Common myeloid progenitor, CD34-positive (primary cell): ENCODE measurements at regions not wholly inside any gene's neighbourhood (a gene's known extent, or its start where the extent isn't known, plus 50 kb on each side); places are given as distances from the start of the nearest gene placed in this dataset.

Experiments used
- CTCF ChIA-PET: fragments of 350-600 bp; sonication (Branson Sonifier 250); formaldehyde crosslinking; loops from one replicate; lab custom pipeline; 2021; ENCODE audit warnings: antibody characterized with exemption; lab: Charles Lee
- POLR2A ChIA-PET: fragments of 350-600 bp; sonication (Branson Sonifier 250); formaldehyde crosslinking; loops from one replicate; lab custom pipeline; 2021; ENCODE audit warnings: antibody characterized with exemption; lab: Charles Lee
- DNase-seq, 3 donors: peaks; one replicate each; pipeline versions ENCODE4 v3.0.0 to v3.0.0-alpha.2; 2013
- H3K27ac ChIP-seq, 2 experiments: 1 replicate in 1 of 2; 2 replicates in 1 of 2; pipeline ENCODE4 v1.7.0; 2013; ENCODE audit warnings: inconsistent platforms in 2 of 2, low read length in 2 of 2, mild to moderate bottlenecking in 2 of 2, low read depth in 1 of 2, moderate library complexity in 1 of 2; ENCODE audit not compliant: severe bottlenecking in 2 of 2, insufficient read depth in 1 of 2, poor library complexity in 1 of 2
- H3K27me3 ChIP-seq, 5 experiments: replicated peaks in 2 of 5; 1 replicate in 3 of 5; 2 replicates in 2 of 5; pipeline versions ENCODE4 v1.6.1 to v1.7.0; 2013; ENCODE audit warnings: low read length in 4 of 5, mild to moderate bottlenecking in 2 of 5, moderate library complexity in 2 of 5, inconsistent platforms in 1 of 5; ENCODE audit not compliant: insufficient read depth in 5 of 5, control insufficient read depth in 4 of 5
- H3K36me3 ChIP-seq, 4 experiments: 1 replicate in 2 of 4; 2 replicates in 2 of 4; pipeline versions ENCODE4 v1.6.1 to v1.7.0; 2013; ENCODE audit warnings: low read length in 3 of 4, control low read depth in 1 of 4, mild to moderate bottlenecking in 1 of 4; ENCODE audit not compliant: control insufficient read depth in 4 of 4, insufficient read depth in 4 of 4
- H3K4me1 ChIP-seq, 4 experiments: 1 replicate in 3 of 4; 2 replicates in 1 of 4; pipeline versions ENCODE4 v1.6.1 to v1.7.1; 2013; ENCODE audit warnings: low read length in 3 of 4, mild to moderate bottlenecking in 3 of 4, control low read depth in 1 of 4, inconsistent platforms in 1 of 4, moderate library complexity in 1 of 4; ENCODE audit not compliant: control insufficient read depth in 4 of 4, insufficient read depth in 4 of 4; ENCODE audit errors: control extremely low read depth in 1 of 4
- H3K4me3 ChIP-seq, 7 experiments: 1 replicate in 4 of 7; 2 replicates in 3 of 7; pipeline versions ENCODE4 v1.5.1 to v1.7.0; 2013; ENCODE audit warnings: mild to moderate bottlenecking in 7 of 7, low read length in 6 of 7, moderate library complexity in 6 of 7, inconsistent platforms in 2 of 7, low read depth in 2 of 7, control low read depth in 1 of 7; ENCODE audit not compliant: insufficient read depth in 4 of 7, control insufficient read depth in 1 of 7; ENCODE audit errors: extremely low read depth in 1 of 7
- H3K9me3 ChIP-seq, 5 experiments: 1 replicate in 4 of 5; 2 replicates in 1 of 5; pipeline versions ENCODE4 v1.6.1 to v1.7.1; 2013; ENCODE audit warnings: low read length in 4 of 5, mild to moderate bottlenecking in 2 of 5, inconsistent platforms in 1 of 5, low read depth in 1 of 5, moderate library complexity in 1 of 5; ENCODE audit not compliant: control insufficient read depth in 4 of 5, insufficient read depth in 2 of 5; ENCODE audit errors: control extremely low read depth in 1 of 5
- WGBS: methylation state at CpG from one replicate; pipeline ENCODE4 v1.1.5; 2013; ENCODE audit not compliant: insufficient coverage; 5-methylcytosine and 5-hydroxymethylcytosine counted together

DNA sequence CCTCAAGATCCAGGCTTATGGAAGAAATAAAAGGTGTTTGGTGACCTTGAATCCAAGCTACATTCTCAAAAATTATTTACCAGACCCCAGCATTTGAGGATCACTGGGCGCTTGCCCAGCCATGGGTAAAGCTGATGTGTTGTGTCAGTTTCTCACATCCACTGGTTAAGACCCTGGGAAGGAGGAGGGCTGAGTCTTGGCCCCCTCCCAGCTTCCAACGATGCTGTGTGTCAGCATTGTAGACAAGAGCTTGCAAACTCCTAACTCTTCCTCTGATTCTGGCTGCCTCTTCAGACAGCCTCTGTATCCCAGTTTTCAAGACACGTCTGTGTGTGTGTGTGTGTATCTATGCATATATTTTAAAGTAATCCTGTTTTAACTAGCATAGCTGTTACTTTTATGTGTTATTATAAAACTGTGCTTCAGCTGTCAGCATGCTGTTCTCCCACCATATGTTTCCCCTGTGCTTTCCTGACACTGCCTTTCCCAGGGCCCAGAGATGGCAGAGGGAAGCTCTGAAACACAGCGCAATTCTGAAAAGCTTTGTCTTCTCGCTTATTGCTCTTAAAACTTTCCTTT, 157.3 kb upstream of the LRRN1 start:
- H3K4me1 ChIP-seq, result no peaks in the 10 kb centered on the region
- CTCF ChIA-PET, result no interaction called here
- H3K4me3 ChIP-seq, result no peak overlapping the region
- no peak overlapping the region for H3K27ac ChIP-seq
- 100% methylated on average over 3 of the region's 5 CpGs for WGBS
- no peaks in the 10 kb centered on the region for H3K27me3 ChIP-seq
- DNase-seq, result no peak
- no peaks in the 10 kb centered on the region for H3K9me3 ChIP-seq
- POLR2A ChIA-PET, result no interaction called here
- H3K36me3 ChIP-seq, result no peaks in the 10 kb centered on the region

DNA sequence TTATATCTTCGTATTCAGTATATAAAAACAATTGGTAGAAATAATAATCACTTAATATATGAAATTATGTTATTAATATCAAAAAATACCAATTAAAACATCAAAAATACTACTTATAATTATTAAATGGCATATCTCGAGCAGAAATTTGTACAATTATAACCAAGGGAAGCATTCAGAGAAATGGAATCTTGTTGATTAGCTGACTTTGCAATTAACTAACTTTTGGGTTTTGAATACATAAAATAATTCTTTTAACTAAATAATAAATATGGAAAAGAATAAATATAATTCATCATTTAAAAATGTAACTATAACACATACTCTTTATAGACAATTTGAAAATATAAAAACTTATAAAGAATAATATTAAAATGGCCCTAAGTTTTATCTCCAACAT, 160.2 kb upstream of the LRRN1 start:
- no peaks in the 10 kb centered on the region for H3K27me3 ChIP-seq
- H3K4me1 ChIP-seq, result no peaks in the 10 kb centered on the region
- ChIA-PET POLR2A (no interaction called here), CTCF (no interaction called here)
- WGBS, result no CpG with 5 or more reads among the region's 2 CpGs
- no peaks in the 10 kb centered on the region for H3K36me3 ChIP-seq
- no peak for DNase-seq
- H3K9me3 ChIP-seq, result no peaks in the 10 kb centered on the region
- H3K27ac ChIP-seq, result no peak overlapping the region
- no peak overlapping the region for H3K4me3 ChIP-seq

DNA sequence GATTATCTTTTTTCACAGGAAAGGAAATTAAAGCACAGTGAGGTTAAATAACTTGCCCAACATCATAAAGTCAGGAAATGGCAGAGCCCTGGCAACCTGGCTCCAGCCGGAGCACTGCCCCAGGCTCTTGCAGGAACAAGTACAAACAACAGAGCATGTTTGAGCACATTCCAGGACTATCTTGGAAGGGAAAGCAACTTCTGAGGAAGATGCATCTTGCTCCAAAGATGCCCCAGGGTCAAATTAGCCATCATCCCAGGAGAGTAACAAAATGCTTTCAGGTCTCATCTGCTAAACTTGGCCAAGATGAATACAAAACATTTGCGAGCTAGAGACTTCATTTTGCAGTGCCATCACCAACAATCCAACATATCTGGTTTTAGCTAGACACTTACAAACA, 162.4 kb upstream of the LRRN1 start:
- Histone ChIP-seq H3K9me3 (no peaks in the 10 kb centered on the region), H3K4me3 (no peak overlapping the region), H3K27me3 (no peaks in the 10 kb centered on the region), H3K36me3 (no peaks in the 10 kb centered on the region), H3K4me1 (peaks cover 0 to 15% (median 6%) of the 10 kb centered on the region in 4 experiments), H3K27ac (no peak overlapping the region)
- ChIA-PET POLR2A (no interaction called here), CTCF (no interaction called here)
- WGBS, result 100% methylated on average over 2 of the region's 2 CpGs
- no peak for DNase-seq

DNA sequence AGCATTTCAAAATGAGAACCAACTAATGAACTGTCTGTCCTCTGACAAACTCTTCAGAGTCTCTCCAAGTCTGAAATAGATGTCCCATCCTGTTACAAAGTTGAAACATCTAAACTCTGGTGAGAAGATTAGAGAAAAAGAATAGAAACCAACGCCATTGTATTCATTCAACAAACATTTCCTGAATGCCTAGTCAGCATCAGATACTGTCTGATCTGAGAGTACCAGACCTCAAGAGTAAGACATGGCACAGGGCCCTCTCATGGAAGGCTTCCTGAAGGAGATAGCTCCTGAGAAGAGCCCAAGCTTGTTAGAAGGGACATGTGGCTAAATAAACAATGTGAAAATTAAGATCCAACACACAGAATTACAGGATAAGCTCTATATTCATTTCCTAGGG, 164.1 kb upstream of the LRRN1 start:
- ChIA-PET POLR2A (no interaction called here), CTCF (no interaction called here)

DNA sequence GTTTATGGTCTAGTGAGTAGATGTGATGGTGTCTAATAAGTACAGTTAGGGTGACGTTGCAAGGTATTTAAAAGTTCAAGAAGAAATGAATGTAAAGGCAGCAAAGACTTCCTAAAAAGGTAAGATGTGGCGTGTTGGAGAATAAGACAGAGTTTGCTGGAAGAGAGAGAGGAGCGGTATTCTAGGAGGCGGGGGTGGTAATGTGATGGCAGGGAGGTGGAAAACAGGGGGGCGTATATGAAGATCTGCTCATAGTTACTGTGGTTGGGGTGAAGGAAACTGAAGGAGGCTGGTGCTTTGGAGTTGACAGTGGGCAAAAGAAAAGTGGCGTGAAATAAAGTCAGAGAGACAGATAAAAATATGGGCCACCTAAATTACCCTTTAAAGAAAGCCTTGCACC, 164.9 kb upstream of the LRRN1 start:
- Histone ChIP-seq H3K36me3 (no peaks in the 10 kb centered on the region), H3K9me3 (no peaks in the 10 kb centered on the region), H3K27me3 (no peaks in the 10 kb centered on the region), H3K4me3 (no peak overlapping the region), H3K27ac (no peak overlapping the region), H3K4me1 (peaks cover 0 to 21% (median 6%) of the 10 kb centered on the region in 4 experiments)
- POLR2A ChIA-PET, result no interaction called here
- no peak for DNase-seq
- CTCF ChIA-PET, result no interaction called here
- 100% methylated on average over 6 of the region's 6 CpGs for WGBS

More for the DNA sequence above, 164.1 kb upstream of the LRRN1 start:
- H3K4me3 ChIP-seq, result no peak overlapping the region
- DNase-seq, result no peak
- no peaks in the 10 kb centered on the region for H3K27me3 ChIP-seq
- no peaks in the 10 kb centered on the region for H3K9me3 ChIP-seq
- no peaks in the 10 kb centered on the region for H3K36me3 ChIP-seq
- no peak overlapping the region for H3K27ac ChIP-seq
- WGBS, result no CpG with 5 or more reads among the region's 1 CpG
- H3K4me1 ChIP-seq, result peaks cover 0 to 20% (median 6%) of the 10 kb centered on the region in 4 experiments

DNA sequence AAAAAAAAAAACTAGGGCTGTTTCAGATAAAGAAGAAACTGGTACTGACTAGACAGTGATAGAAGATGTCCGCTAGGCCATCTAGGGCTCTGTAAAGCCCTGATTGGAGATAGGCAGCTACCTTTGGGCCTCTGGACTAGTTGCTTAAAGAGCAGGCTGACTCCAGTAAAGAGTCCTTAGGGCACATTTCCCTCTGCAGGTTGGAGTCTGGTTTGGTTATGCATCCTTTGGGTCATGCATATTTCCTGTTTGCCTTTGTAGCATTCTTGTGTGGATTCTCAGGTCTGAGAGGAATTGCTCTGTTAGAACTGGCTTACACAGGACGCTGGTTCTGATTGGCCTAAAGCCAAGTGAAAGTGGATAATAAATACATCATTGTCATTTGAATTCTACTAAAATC, 165.5 kb upstream of the LRRN1 start:
- 100% methylated on average over 1 of the region's 2 CpGs for WGBS
- POLR2A ChIA-PET, result no interaction called here
- Histone ChIP-seq H3K4me1 (peaks cover 0 to 21% (median 6%) of the 10 kb centered on the region in 4 experiments), H3K36me3 (no peaks in the 10 kb centered on the region), H3K27ac (no peak overlapping the region), H3K4me3 (no peak overlapping the region), H3K9me3 (no peaks in the 10 kb centered on the region), H3K27me3 (no peaks in the 10 kb centered on the region)
- DNase-seq, result no peak
- CTCF ChIA-PET, result interaction anchor here (1.2 kb wide), 1 partner anchor 14 kb away, joined by 3 read pairs; no protein-coding TSS in a partner anchor

DNA sequence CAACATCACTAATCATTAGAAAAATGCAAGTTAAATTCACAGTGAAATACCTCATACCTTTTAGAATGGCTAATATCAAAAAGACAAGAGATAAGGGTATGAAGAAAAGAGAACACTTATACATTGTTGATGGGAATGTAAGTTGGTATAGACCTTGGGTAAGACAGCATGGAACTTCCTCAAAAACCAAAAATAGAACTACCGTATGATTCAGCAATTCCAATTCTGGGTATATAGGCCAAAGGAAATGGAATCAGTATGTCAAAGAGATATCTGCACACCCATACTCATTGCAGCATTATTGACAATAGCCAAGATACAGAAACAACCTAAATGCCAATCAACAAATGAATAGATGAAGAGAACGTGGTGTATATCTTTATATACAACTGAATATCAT, 166.8 kb upstream of the LRRN1 start:
- no CpG with 5 or more reads among the region's 2 CpGs for WGBS
- H3K27ac ChIP-seq, result no peak overlapping the region

More for the DNA sequence above, 166.8 kb upstream of the LRRN1 start:
- H3K4me1 ChIP-seq, result peaks cover 0 to 21% (median 6%) of the 10 kb centered on the region in 4 experiments
- peak; percentile 22 to 84 (median 76) for DNase-seq
- no peaks in the 10 kb centered on the region for H3K36me3 ChIP-seq
- CTCF ChIA-PET, result interaction anchor here (1.2 to 1.6 kb wide), 2 partner anchors 15 to 21 kb away, joined by 3 to 4 read pairs; no protein-coding TSS in a partner anchor
- H3K4me3 ChIP-seq, result no peak overlapping the region
- no peaks in the 10 kb centered on the region for H3K9me3 ChIP-seq
- no peaks in the 10 kb centered on the region for H3K27me3 ChIP-seq
- POLR2A ChIA-PET, result no interaction called here
